HG02571 (cell line): ENCODE measurements at regions not wholly inside any gene's neighbourhood (a gene's known extent, or its start where the extent isn't known, plus 50 kb on each side); places are given as distances from the start of the nearest gene placed in this dataset.

Source experiments
- ATAC-seq: cut with Tn5 transposase; IDR thresholded peaks from one replicate; pipeline ENCODE4 v1.9.1; 2021; ENCODE audit warnings: mild to moderate bottlenecking, moderate library complexity; ENCODE audit not compliant: unreplicated experiment

GRCh38 chr1:232262991-232263390 lies 366.9 kb downstream of the SIPA1L2 start:
- ATAC-seq = no peak

- ATAC-seq = no peak
Measured at GRCh38 chr1:232260861-232261260, 369.1 kb downstream of the SIPA1L2 start.

DNA sequence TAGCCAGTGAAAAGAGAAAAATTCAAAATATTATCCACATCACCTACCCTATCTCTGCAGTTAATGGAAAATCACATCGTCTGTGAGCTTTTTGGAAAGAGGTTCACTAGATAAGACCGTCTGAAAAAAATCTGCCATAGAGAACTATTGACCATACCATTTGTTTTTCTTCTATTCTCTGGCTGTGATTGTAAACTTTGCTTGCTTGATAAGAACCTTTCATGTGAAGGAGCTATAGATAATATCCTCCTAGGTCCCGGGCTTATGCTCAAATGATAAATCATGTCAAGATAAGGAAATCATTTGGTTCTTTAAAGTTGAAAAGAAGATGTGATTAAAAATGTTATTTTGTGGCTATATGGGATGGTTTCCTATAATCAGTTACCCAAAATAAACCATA lies 369.9 kb downstream of the SIPA1L2 start:
- ATAC-seq = no peak

GRCh38 chr1:232259333-232259732 lies 370.6 kb downstream of the SIPA1L2 start:
- no peak for ATAC-seq

DNA sequence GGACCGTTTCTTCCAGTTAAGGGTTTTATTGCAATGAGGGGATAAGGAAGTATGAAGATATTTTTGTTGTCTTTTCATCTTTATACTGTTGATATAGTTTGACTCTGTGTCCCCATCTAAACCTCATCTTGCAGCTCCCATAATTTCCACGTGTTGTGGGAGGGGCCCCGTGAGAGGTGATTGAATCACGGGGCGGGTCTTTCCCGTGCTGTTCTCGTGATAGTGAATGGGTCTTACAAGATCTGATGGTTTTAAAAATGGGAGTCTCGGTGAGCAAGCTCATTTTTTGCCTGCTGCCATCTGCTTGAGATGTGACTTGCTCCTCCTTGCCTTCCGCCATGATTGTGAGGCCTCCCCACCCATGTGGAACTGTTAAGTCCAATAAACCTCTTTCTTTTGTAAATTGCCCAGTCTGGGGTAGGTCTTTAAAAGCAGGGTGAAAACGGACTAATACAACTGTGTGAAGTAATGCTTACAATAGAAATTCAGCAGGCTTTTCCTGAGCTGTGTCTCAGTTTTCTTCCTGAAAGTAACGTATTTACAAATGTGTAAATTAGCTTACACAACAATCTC lies 377.3 kb downstream of the SIPA1L2 start:
- no peak for ATAC-seq

DNA sequence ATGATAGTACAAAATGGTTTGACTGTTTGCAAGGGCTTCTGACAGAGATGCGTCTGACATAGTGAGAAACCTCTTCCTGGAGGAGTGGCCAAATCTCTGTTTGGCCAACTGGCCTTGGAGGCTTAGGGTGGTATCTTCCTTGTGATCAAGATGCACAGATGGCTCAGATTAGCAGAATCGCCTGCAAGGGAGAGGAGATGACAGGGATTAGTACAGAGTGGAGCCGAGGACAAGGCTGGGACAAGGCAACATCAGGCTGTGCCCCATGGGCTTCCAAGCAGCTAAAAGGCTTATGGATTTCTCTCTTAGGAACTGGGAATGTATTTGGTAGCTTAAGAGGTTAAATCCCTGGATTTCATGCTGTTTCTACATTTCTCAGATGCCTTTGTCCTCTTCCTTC lies 379.1 kb downstream of the SIPA1L2 start:
- no peak for ATAC-seq

DNA sequence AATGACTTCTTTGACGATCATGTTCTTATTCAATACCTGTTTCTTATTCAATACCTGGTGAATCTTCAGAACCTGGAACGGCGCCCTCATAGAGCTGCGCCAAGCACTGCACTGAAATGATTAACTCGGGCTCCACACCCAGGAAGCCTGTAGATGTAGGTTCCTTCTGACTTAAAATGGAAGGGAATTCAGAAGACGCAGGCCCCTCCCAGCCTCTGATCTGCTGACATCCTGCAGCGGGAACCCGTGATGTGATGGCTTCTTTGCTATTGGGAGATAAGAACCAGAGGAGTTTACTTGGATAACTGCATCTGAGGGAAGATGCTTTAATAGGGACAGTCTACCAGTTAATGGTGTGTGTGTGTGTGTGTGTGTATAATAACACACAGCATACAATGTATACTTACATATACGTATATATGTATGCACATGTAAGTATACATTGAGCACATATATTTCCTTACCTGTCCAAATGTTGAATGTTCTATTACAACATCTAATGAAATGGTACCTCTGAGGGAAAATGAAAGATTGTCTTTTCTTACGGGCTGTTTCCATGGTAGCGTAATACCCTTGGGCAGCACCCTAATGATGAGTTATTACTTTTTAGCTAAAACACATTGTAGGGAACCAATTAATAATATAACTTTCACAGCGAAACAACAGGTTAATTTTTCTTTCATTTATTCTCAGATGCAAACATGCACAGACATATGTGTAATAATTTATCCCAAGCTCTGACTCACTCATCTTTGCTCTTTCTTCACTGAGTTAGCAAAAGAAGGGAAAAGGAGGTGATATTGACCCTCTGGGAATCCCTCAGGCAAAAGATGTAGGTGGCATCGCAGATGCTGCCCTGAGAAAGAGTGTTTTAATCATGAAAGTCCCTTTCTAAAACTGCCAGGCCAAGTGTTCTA lies 379.8 kb downstream of the SIPA1L2 start:
- ATAC-seq = no peak

GRCh38 chr1:232249339-232249738 lies 380.6 kb downstream of the SIPA1L2 start:
- no peak for ATAC-seq

DNA sequence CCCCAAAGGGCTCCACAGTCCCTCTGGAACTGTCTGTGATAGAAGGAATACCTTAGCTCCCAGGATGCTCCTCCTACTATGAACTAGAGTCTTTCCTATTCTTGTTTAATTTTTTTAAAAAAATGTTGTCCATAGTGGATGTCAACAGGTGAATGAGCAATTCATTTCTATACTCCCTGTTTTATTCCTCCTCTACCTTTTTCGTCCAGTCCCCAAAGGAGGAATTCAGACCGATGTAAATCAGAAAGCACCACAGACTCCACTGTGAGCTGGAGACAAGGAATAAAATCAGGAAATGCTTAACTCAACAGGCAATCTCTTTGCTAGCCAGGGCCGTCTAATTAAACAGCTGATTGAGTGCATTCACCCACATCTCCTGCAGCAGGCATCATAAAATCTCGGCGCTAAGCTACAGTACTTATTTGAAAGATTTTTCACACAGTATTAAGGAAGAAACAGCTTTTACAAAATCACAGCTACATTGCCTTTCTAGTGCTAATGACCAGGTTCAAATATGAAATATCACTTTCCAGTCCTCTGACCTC lies 381.6 kb downstream of the SIPA1L2 start:
- no peak for ATAC-seq

GRCh38 chr1:232247669-232248068 lies 382.3 kb downstream of the SIPA1L2 start:
- ATAC-seq = no peak

DNA sequence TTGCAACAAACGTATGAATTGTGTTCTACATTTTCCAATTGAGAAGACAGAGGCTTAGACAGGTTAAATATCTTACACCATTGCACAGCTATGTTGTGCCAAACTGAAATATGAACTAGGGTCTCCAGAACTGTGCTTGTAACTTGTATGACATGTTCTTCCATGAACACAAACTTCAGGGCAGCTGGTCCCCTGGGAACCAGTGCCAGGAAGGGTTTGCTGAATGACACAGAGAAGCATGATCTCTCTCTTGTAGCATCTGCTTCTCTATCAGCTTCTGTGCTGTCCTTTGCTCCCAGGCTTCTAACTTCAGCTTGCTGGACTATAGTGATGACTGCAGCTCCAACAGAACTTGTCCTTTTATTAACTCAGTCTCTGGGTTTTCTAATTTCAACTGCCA lies 385.5 kb downstream of the SIPA1L2 start:
- ATAC-seq = no peak

DNA sequence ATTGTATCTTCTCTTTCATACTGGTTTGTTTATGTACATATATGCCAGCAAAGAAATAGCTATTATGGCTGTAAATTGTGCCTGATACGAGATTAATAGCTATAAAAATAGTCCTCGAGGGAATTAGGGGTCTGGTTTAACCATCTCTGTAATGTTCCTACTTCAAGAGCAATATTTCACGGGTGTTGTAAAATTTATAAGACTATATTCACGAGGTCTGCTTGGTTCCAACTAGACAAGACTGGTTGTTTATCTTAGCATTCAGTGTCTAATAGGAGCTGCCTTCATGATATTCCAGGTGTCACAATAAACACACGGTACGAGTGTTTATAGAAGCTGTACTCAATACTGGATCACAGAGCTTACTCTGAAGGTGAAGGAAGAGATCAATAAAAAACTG lies 389.9 kb downstream of the SIPA1L2 start:
- no peak for ATAC-seq

GRCh38 chr1:232239522-232239921 lies 390.4 kb downstream of the SIPA1L2 start:
- ATAC-seq = no peak

- ATAC-seq = no peak
Measured at GRCh38 chr1:232238009-232238408, 391.9 kb downstream of the SIPA1L2 start.

DNA sequence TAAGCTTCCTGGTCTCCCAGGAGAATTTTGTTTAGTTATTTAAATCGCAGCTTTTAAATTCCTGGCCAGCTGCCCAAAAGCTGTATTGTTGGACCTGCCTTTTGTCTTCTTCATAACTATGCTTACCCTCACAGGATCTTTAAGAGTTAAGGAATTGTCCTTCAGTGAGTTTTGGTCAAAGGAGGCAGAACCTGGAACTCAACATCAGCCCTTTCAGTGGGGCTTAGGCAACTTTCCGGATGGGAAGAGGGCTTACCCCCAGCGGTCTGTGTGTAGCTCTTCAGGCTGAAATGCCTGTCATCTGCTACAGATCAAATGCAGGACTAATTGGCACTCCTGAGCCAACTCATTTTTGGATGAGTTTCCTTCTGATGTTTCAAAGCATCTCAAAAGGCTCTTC lies 402.6 kb downstream of the SIPA1L2 start:
- ATAC-seq = no peak

DNA sequence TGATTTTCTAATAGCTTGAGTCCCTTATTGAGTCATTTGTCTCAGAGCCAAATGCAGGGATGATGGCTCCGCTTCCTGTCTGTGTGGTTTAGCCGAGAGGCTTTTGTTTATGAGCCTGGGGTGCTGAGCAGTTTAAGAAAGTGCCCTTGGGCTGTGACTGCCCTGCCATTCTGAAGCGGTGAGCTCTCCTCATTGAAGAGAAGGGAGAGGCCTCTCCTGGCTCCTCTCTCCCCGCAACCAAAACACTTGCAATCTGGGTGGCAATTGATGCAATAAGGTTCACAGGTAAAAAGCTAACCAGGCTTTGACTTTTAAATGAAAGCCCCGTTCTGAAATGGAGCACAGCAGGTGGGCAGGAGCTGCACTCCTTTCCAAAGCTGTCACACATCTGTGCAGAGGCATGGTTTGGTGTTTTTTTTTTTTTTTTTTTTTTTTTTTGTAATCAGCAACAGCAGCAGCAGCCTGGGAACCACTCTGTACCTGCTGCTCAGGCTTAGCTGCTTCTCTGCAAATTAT lies 403.7 kb downstream of the SIPA1L2 start:
- no peak for ATAC-seq

DNA sequence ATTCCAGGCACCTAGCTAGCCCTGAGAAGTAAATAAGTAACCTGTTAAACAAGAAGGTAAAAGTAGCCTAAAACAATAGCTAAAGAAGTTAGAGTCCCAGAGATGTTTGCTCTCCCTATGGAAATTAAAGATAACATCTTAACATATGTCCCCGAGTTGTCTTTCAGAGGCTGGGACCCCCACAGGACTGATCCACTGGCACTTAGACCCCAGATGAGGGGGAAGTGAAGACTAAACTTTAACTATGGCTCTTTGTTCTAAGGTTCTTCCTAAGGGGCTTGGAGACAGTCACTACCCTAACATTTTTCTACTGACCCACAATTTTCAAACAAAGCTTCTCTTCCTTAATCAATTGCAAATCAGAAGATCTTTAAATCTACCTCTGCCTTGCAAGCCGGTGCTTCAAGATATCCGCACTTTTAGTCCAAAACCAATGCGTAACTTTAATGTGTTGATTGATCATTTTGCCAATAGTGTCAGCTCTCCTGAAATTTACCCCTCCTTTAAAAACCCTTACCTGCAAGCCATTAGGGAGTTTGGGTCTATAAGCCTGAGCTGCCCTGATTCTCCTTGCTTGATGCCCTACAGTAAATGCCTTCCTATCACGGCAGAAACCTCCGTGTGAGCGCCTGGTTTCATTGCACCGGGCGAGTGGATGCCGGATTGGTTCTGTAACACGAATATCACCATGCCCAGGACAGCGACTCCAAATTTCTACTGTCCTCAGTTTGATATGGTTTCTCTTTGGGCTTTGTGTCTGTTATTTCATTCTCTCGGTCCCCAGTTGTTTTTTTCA lies 404.4 kb downstream of the SIPA1L2 start:
- no peak for ATAC-seq

DNA sequence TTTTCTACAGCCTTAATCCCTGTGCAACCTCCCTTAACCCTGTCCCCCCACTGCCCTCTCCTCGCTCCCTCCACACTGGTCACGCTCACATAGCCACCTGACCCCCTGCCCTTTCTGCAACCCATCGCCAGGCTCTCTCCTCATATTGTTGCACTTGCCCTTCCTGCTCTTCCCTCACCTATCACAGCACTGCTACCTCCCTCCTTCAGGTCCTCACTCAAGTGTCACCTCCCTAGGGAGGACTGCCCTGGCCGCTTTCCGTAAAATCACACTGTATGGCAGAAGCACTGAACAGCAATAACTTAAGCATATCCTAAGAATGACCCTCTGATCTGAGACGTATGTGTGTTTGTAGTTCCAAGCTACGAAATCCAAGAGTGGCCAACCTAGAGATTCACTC lies 406.0 kb downstream of the SIPA1L2 start:
- ATAC-seq = no peak

DNA sequence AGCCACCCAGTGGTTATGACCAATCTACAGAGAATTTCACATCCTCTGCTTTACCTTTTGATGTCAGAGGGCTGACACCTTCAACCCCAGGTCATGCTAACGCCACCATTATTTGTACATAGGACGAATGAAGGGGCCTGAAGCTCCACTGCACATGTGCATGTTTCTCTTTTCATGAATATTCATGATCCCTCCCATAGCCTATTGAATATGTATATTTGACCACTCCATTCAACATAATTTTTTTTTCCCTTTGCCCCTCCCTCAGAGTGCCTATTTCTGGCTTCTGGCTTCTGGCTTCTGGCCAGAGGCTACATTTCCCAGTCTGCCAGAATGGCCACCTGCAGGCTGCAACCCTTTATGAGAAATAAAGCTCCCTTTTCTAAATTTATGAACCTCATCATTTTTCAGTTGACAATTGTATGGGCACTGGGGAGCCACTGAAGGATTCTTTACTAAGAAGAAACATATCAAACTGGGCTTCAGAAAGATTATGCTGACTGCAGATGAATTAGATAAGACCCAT lies 406.7 kb downstream of the SIPA1L2 start:
- no peak for ATAC-seq

- no peak for ATAC-seq
Measured at GRCh38 chr1:232222614-232223013, 407.3 kb downstream of the SIPA1L2 start.
